ENCODE measurements at regions not wholly inside any gene's neighbourhood (a gene's known extent, or its start where the extent isn't known, plus 50 kb on each side); places are given as distances from the start of the nearest gene placed in this dataset.

GRCh38 chr13:54198911-54199310, 1170.3 kb downstream of the OLFM4 start:
- TF ChIP-seq MAX (IDR thresholded peaks at IDR 0.05; ENCODE audit: insufficient read depth, insufficient read length) (no peak), CTCF (IDR thresholded peaks at IDR 0.05; ENCODE audit: extremely low read depth in 1 of 2, insufficient read depth in 1 of 2, low read depth in 1 of 2, low read length in 2 of 2) (no peak), POLR2AphosphoS5 (IDR thresholded peaks at IDR 0.05; ENCODE audit: insufficient read depth, low read depth, low read length) (no peak), POLR2A (IDR thresholded peaks at IDR 0.05; ENCODE audit: low read depth, low read length) (no peak), EZH2 (IDR thresholded peaks at IDR 0.05; ENCODE audit: borderline replicate concordance, low read depth, low read length, severe bottlenecking) (no peak)
